SK-N-SH (cell line): ENCODE measurements at regions not wholly inside any gene's neighbourhood (a gene's known extent, or its start where the extent isn't known, plus 50 kb on each side); places are given as distances from the start of the nearest gene placed in this dataset.

Experiments
- CTCF ChIA-PET: fragments of 300-600, 350-600 bp; formaldehyde crosslinking; extraction: SDS; loops from one replicate; lab custom pipeline; 2021; lab: Yijun Ruan, JAX
- POLR2A ChIA-PET: fragments of 350-600 bp; sonication (Branson Sonifier 250); formaldehyde crosslinking; extraction: SDS; loops from one replicate; lab custom pipeline; 2020; ENCODE audit warnings: antibody characterized with exemption, inconsistent platforms; lab: Yijun Ruan, JAX
- DNase-seq: peaks from one replicate; pipeline ENCODE4 v3.0.0; 2012
- H2AFZ ChIP-seq: fragments of 200-600 bp; sonication (generic); 2 replicates; pipeline ENCODE4 v1.8.1; 2016; ENCODE audit warnings: antibody characterized with exemption, mild to moderate bottlenecking, low read depth
- H3F3A ChIP-seq: fragments of 200-600 bp; sonication (generic); replicated peaks from 2 replicates; pipeline ENCODE3; 2016; ENCODE audit warnings: antibody characterized with exemption, mild to moderate bottlenecking; ENCODE audit not compliant: insufficient read depth
- H3K27ac ChIP-seq, 2 experiments: fragments of 200-500 bp in 1 of 2; fragments of 200-600 bp in 1 of 2; sonication (Bioruptor generic) in 1 of 2; sonication (generic), shearing (Covaris generic) in 1 of 2; 2 replicates each; pipeline versions ENCODE4 v1.5.1 to v1.6.1; 2014 to 2016; ENCODE audit warnings: low read depth in 2 of 2, inconsistent platforms in 1 of 2, low read length in 1 of 2, mild to moderate bottlenecking in 1 of 2, mixed read lengths in 1 of 2
- H3K27me3 ChIP-seq: fragments of 200-600 bp; sonication (generic), shearing (Covaris generic); 2 replicates; pipeline ENCODE4 v1.6.1; 2016; ENCODE audit warnings: mixed run types; ENCODE audit not compliant: insufficient read depth
- H3K36me3 ChIP-seq, 2 experiments: fragments of 200-500 bp in 1 of 2; fragments of 200-600 bp in 1 of 2; sonication (Bioruptor generic) in 1 of 2; sonication (generic) in 1 of 2; replicated peaks in 1 of 2; 2 replicates each; pipeline versions ENCODE3 to v1.5.1; 2014 to 2016; ENCODE audit warnings: low read length in 1 of 2, mild to moderate bottlenecking in 1 of 2; ENCODE audit not compliant: insufficient read depth in 2 of 2, control insufficient read depth in 1 of 2
- H3K4me1 ChIP-seq, 2 experiments: fragments of 200-500 bp in 1 of 2; fragments of 200-600 bp in 1 of 2; sonication (Bioruptor generic) in 1 of 2; sonication (generic), shearing (Covaris generic) in 1 of 2; 2 replicates each; pipeline versions ENCODE4 v1.5.1 to v1.6.1; 2014 to 2016; ENCODE audit warnings: low read depth in 1 of 2, low read length in 1 of 2, mixed run types in 1 of 2; ENCODE audit not compliant: insufficient read depth in 2 of 2, control insufficient read depth in 1 of 2
- H3K4me2 ChIP-seq: fragments of 200-600 bp; sonication (generic), shearing (Covaris generic); 2 replicates; pipeline ENCODE4 v1.6.1; 2017; ENCODE audit warnings: mixed run types
- H3K4me3 ChIP-seq, 2 experiments: fragments of 200-500 bp in 1 of 2; fragments of 200-600 bp in 1 of 2; sonication (Bioruptor generic) in 1 of 2; sonication (generic), shearing (Covaris generic) in 1 of 2; 2 replicates each; pipeline versions ENCODE4 v1.5.1 to v1.8.1; 2014 to 2016; ENCODE audit warnings: low read depth in 2 of 2, inconsistent platforms in 1 of 2, low read length in 1 of 2, mild to moderate bottlenecking in 1 of 2, mixed read lengths in 1 of 2, moderate library complexity in 1 of 2
- H3K79me2 ChIP-seq: fragments of 200-600 bp; sonication (generic); 2 replicates; pipeline ENCODE4 v1.8.1; 2017; ENCODE audit warnings: mild to moderate bottlenecking; ENCODE audit not compliant: insufficient read depth
- H3K9ac ChIP-seq: fragments of 200-600 bp; sonication (generic); 2 replicates; pipeline ENCODE4 v1.6.1; 2017; ENCODE audit warnings: mixed run types
- H3K9me2 ChIP-seq: fragments of 200-600 bp; sonication (generic); 2 replicates; pipeline ENCODE4 v1.6.1; 2017; ENCODE audit warnings: mixed run types
- H3K9me3 ChIP-seq: fragments of 200-600 bp; sonication (generic); 2 replicates; pipeline ENCODE4 v1.6.1; 2017; ENCODE audit warnings: mixed run types, mild to moderate bottlenecking, moderate library complexity
- H4K20me1 ChIP-seq: fragments of 200-600 bp; sonication (generic); 2 replicates; pipeline ENCODE4 v1.6.1; 2017; ENCODE audit warnings: mild to moderate bottlenecking, mixed run types; ENCODE audit not compliant: insufficient read depth
- ELF1 ChIP-seq: IDR thresholded peaks from 2 replicates; pipeline ENCODE4 v1.4.0; 2012
- EP300 ChIP-seq, 2 experiments: IDR thresholded peaks; 2 replicates each; pipeline versions ENCODE4 v1.4.0 to v1.6.1; 2012; ENCODE audit warnings: borderline replicate concordance in 1 of 2, low read depth in 1 of 2, low read length in 1 of 2
- FOXM1 ChIP-seq: IDR thresholded peaks from 2 replicates; pipeline ENCODE4 v1.4.0; 2012; ENCODE audit warnings: low read depth, mild to moderate bottlenecking
- JUND ChIP-seq: IDR thresholded peaks from 2 replicates; pipeline ENCODE4 v1.4.0; 2012
- MAX ChIP-seq: IDR thresholded peaks from 2 replicates; pipeline ENCODE4 v1.4.0; 2012; ENCODE audit warnings: low read depth
- NFIC ChIP-seq: IDR thresholded peaks from 2 replicates; pipeline ENCODE4 v1.4.0; 2012; ENCODE audit warnings: borderline replicate concordance
- POLR2AphosphoS5 ChIP-seq: IDR thresholded peaks from 2 replicates; pipeline ENCODE4 v1.6.1; 2012; ENCODE audit warnings: low read depth, low read length
- REST ChIP-seq: IDR thresholded peaks from 2 replicates; pipeline ENCODE4 v1.6.1; 2012; ENCODE audit warnings: mild to moderate bottlenecking, low read depth, low read length, moderate library complexity
- TAF1 ChIP-seq: IDR thresholded peaks from 2 replicates; pipeline ENCODE4 v1.6.1; 2012; ENCODE audit warnings: low read depth, mild to moderate bottlenecking, low read length, moderate library complexity, borderline replicate concordance
- TEAD4 ChIP-seq: IDR thresholded peaks from 2 replicates; pipeline ENCODE4 v1.4.0; 2012; ENCODE audit warnings: mild to moderate bottlenecking, borderline replicate concordance; ENCODE audit not compliant: insufficient read depth
- WGBS: methylation state at CpG from one replicate; pipeline ENCODE4 v1.1.6; 2017; ENCODE audit warnings: low lambda C conversion rate; 5-methylcytosine and 5-hydroxymethylcytosine counted together

GRCh38 chr15:97420130-97420529 is 540.4 kb upstream of the ARRDC4 start:
- no peaks in the 10 kb centered on the region for H3F3A ChIP-seq

GRCh38 chr15:97425596-97425995 is 534.9 kb upstream of the ARRDC4 start:
- no peaks in the 10 kb centered on the region; a peak in 1 of 4 replicates for H3K4me1 ChIP-seq
- H3K9me3 ChIP-seq = no peaks in the 10 kb centered on the region; the same call in 1 of the 2 replicates
- CTCF ChIA-PET = no interaction called here
- H2AFZ ChIP-seq = no peak overlapping the region
- TF ChIP-seq JUND = no peak
- TF ChIP-seq REST = no peak
- TF ChIP-seq NFIC = no peak
- no peak for TF ChIP-seq TEAD4
- no peak for TF ChIP-seq TAF1
- no peak for TF ChIP-seq MAX
- TF ChIP-seq ELF1 = no peak
- no peak for TF ChIP-seq FOXM1
- TF ChIP-seq, all 33 proteins: peak for 0
- no peak overlapping the region for H3K9ac ChIP-seq
- no peaks in the 10 kb centered on the region for H3K9me2 ChIP-seq
- WGBS = 3% methylated on average over 5 of the region's 5 CpGs
- DNase-seq = no peak
- no peaks in the 10 kb centered on the region for H3K27me3 ChIP-seq
- H3F3A ChIP-seq = no peaks in the 10 kb centered on the region
- H3K4me2 ChIP-seq = no peak overlapping the region
- H3K79me2 ChIP-seq = no peaks in the 10 kb centered on the region
- H3K4me3 ChIP-seq = no peak overlapping the region
- no peaks in the 10 kb centered on the region for H4K20me1 ChIP-seq
- no peaks in the 10 kb centered on the region for H3K36me3 ChIP-seq
- no peak overlapping the region for H3K27ac ChIP-seq
- POLR2A ChIA-PET = no interaction called here

More at GRCh38 chr15:97420130-97420529, 540.4 kb upstream of the ARRDC4 start:
- 7% methylated on average over 1 of the region's 1 CpG for WGBS
- Histone ChIP-seq H2AFZ (no peak overlapping the region), H3K79me2 (no peaks in the 10 kb centered on the region), H3K36me3 (no peaks in the 10 kb centered on the region), H4K20me1 (no peaks in the 10 kb centered on the region), H3K9me3 (no peaks in the 10 kb centered on the region), H3K4me3 (no peak overlapping the region), H3K9ac (no peak overlapping the region), H3K4me2 (no peak overlapping the region), H3K9me2 (no peaks in the 10 kb centered on the region), H3K27ac (no peak overlapping the region), H3K4me1 (no peaks in the 10 kb centered on the region; a peak in 1 of 4 replicates), H3K27me3 (no peaks in the 10 kb centered on the region)
- TF ChIP-seq POLR2AphosphoS5 (no peak), EP300 (IDR thresholded peaks at IDR 0.05; ENCODE audit: borderline replicate concordance in 1 of 2, low read depth in 1 of 2, low read length in 1 of 2) (no peak)
- POLR2A ChIA-PET = no interaction called here
- DNase-seq = no peak
- CTCF ChIA-PET = no interaction called here
